Bronchial epithelial cell (primary cell): ENCODE measurements at regions not wholly inside any gene's neighbourhood (a gene's known extent, or its start where the extent isn't known, plus 50 kb on each side); places are given as distances from the start of the nearest gene placed in this dataset.

Experiments
- DNase-seq: peaks from one replicate; pipeline ENCODE4 v3.0.0-alpha.2; 2010; ENCODE audit warnings: low read depth
- FAIRE-seq: peaks from 2 replicates; lab custom pipeline; 2011; peaks lifted over from hg19 to GRCh38; lab: Jason Lieb, UNC
- H3K27me3 ChIP-seq: 2 replicates; pipeline ENCODE4 v1.5.1; 2011; ENCODE audit warnings: low read length; ENCODE audit not compliant: control insufficient read depth, insufficient read depth
- H3K36me3 ChIP-seq: 2 replicates; pipeline ENCODE4 v1.5.1; 2011; ENCODE audit warnings: low read length; ENCODE audit not compliant: control insufficient read depth, insufficient read depth
- H3K4me3 ChIP-seq: 2 replicates; pipeline ENCODE4 v1.5.1; 2011; ENCODE audit warnings: mild to moderate bottlenecking, low read depth, low read length, control low read depth
- CTCF ChIP-seq: IDR thresholded peaks from 2 replicates; pipeline ENCODE4 v1.5.1; 2011; ENCODE audit warnings: mild to moderate bottlenecking, moderate library complexity, low read length, control low read depth, inconsistent platforms; ENCODE audit not compliant: insufficient read depth, severe bottlenecking

- DNase-seq (no peak), FAIRE-seq (no peak)
- H3K36me3 ChIP-seq, result no peaks in the 10 kb centered on the region
- H3K4me3 ChIP-seq, result no peak overlapping the region
- no peaks in the 10 kb centered on the region for H3K27me3 ChIP-seq
- no peak for TF ChIP-seq CTCF
Observed at GRCh38 chr4:115292320-115293092, 179.1 kb upstream of the NDST4 start.

- Histone ChIP-seq H3K4me3 (no peak overlapping the region), H3K27me3 (no peaks in the 10 kb centered on the region), H3K36me3 (no peaks in the 10 kb centered on the region)
- TF ChIP-seq CTCF, result no peak
- DNase-seq (no peak), FAIRE-seq (no peak)
Observed at GRCh38 chr4:115287426-115287825, 174.0 kb upstream of the NDST4 start.

GRCh38 chr4:115279330-115279729 lies 165.9 kb upstream of the NDST4 start:
- Histone ChIP-seq H3K27me3 (no peaks in the 10 kb centered on the region), H3K4me3 (no peak overlapping the region), H3K36me3 (no peaks in the 10 kb centered on the region)
- no peak for TF ChIP-seq CTCF
- DNase-seq (peak; percentile 98), FAIRE-seq (no peak)

- H3K27me3 ChIP-seq, result no peaks in the 10 kb centered on the region
- DNase-seq (peak; percentile 62), FAIRE-seq (no peak)
- TF ChIP-seq CTCF, result no peak
- no peak overlapping the region for H3K4me3 ChIP-seq
- no peaks in the 10 kb centered on the region for H3K36me3 ChIP-seq
Observed at GRCh38 chr4:115278830-115279229, 165.4 kb upstream of the NDST4 start.

GRCh38 chr4:115275615-115276014 lies 162.2 kb upstream of the NDST4 start:
- no peak for DNase-seq
- no peak for TF ChIP-seq CTCF
- no peaks in the 10 kb centered on the region for H3K27me3 ChIP-seq
- FAIRE-seq, result no peak
- no peaks in the 10 kb centered on the region for H3K36me3 ChIP-seq
- H3K4me3 ChIP-seq, result no peak overlapping the region

GRCh38 chr4:115274545-115274944 lies 161.1 kb upstream of the NDST4 start:
- DNase-seq (no peak), FAIRE-seq (no peak)
- Histone ChIP-seq H3K36me3 (no peaks in the 10 kb centered on the region), H3K27me3 (no peaks in the 10 kb centered on the region), H3K4me3 (no peak overlapping the region)
- no peak for TF ChIP-seq CTCF
